Lower lobe of right lung (tissue), 2 donors: ENCODE measurements at regions not wholly inside any gene's neighbourhood (a gene's known extent, or its start where the extent isn't known, plus 50 kb on each side); places are given as distances from the start of the nearest gene placed in this dataset.

Experiments used
- ATAC-seq, 2 donors: fragments of 200-7000 bp; cut with Tn5 transposase; one replicate each; pipeline ENCODE4 v1.9.1; 2020 to 2022; ENCODE audit warnings: mild to moderate bottlenecking in 2 of 2, moderate library complexity in 2 of 2
- DNase-seq: peaks from one replicate; pipeline ENCODE4 v3.0.0-alpha.2; 2020
- H3K27ac ChIP-seq: fragments of 200-600 bp; one replicate; pipeline ENCODE4 v1.8.0; 2022
- H3K27me3 ChIP-seq: fragments of 200-600 bp; one replicate; pipeline ENCODE4 v1.8.0; 2022; ENCODE audit warnings: low read depth
- H3K36me3 ChIP-seq: fragments of 200-600 bp; one replicate; pipeline ENCODE4 v1.8.0; 2022; ENCODE audit warnings: mild to moderate bottlenecking
- H3K4me1 ChIP-seq: fragments of 200-600 bp; one replicate; pipeline ENCODE4 v1.8.0; 2022
- H3K4me3 ChIP-seq: fragments of 200-600 bp; one replicate; pipeline ENCODE4 v1.8.0; 2022; ENCODE audit warnings: mild to moderate bottlenecking
- H3K9me3 ChIP-seq: fragments of 200-600 bp; one replicate; pipeline ENCODE4 v1.8.0; 2022
- intact Hi-C: fragments of 100-400 bp; cut with DNase I; formaldehyde crosslinking; loops from one replicate; pipeline ENCODE4 v1.11.0; 2022
- TF ChIP-seq, protein P1 (sequence below): fragments of 200-600 bp; IDR thresholded peaks from one replicate; pipeline ENCODE4 v1.8.0; 2022; ENCODE audit warnings: antibody characterized with exemption, mild to moderate bottlenecking
- donor health status: DM: no; HTN: yes; CAD: no; lungs with severe emphysema.

DNA sequence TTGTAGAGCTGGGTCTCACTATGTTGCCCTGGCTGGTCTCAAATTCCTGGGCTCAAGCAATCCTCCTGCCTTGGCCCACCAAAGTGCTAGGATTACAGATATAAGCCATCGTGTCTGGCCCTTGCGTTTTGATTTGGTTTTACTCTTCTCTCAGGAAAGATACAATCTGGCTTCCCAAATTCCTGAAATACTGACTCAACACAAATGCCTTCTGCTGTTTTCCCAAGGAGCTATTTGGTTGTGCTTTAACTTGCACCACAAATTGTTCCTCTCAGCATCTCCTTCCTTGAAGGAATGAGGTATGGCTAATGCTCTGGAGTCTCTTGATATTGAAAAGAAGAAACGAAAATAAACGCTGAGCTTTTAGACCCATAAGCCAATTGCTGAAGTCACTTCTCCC, 110.0 kb upstream of the PAX6 start:
- no peak for ATAC-seq
- intact Hi-C loops: no loop called here
- Histone ChIP-seq H3K27me3 (peaks cover 5% of the 10 kb centered on the region), H3K4me3 (no peak overlapping the region), H3K9me3 (no peaks in the 10 kb centered on the region), H3K4me1 (no peaks in the 10 kb centered on the region), H3K27ac (no peak overlapping the region), H3K36me3 (no peaks in the 10 kb centered on the region)
- TF ChIP-seq, protein P1, sequence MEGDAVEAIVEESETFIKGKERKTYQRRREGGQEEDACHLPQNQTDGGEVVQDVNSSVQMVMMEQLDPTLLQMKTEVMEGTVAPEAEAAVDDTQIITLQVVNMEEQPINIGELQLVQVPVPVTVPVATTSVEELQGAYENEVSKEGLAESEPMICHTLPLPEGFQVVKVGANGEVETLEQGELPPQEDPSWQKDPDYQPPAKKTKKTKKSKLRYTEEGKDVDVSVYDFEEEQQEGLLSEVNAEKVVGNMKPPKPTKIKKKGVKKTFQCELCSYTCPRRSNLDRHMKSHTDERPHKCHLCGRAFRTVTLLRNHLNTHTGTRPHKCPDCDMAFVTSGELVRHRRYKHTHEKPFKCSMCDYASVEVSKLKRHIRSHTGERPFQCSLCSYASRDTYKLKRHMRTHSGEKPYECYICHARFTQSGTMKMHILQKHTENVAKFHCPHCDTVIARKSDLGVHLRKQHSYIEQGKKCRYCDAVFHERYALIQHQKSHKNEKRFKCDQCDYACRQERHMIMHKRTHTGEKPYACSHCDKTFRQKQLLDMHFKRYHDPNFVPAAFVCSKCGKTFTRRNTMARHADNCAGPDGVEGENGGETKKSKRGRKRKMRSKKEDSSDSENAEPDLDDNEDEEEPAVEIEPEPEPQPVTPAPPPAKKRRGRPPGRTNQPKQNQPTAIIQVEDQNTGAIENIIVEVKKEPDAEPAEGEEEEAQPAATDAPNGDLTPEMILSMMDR: no peak
- no peak for DNase-seq

DNA sequence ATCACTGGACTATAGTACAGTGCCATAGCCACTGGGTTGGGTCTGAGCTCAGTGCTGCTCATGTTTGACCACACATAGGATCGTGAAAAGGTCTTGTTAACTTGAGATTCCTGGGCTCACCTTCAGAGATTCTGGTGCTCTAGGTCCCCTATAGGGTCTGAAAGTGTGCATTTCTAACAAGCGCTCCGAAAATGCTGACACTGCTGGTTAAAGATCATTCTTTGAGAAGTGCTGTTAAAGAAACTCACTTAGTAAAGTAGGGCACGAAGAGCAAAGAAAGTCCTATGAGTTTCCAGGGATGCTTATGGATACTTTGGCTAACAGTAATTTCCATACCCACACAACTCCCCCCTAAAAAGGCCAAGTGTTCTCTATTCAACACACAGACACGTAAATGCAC, 108.1 kb upstream of the PAX6 start:
- Histone ChIP-seq H3K36me3 (no peaks in the 10 kb centered on the region), H3K4me1 (no peaks in the 10 kb centered on the region), H3K4me3 (no peak overlapping the region), H3K27me3 (peaks cover 5% of the 10 kb centered on the region), H3K27ac (no peak overlapping the region), H3K9me3 (no peaks in the 10 kb centered on the region)
- ATAC-seq (no peak), DNase-seq (no peak)
- TF ChIP-seq, protein P1: no peak
- intact Hi-C loops: no loop called here

DNA sequence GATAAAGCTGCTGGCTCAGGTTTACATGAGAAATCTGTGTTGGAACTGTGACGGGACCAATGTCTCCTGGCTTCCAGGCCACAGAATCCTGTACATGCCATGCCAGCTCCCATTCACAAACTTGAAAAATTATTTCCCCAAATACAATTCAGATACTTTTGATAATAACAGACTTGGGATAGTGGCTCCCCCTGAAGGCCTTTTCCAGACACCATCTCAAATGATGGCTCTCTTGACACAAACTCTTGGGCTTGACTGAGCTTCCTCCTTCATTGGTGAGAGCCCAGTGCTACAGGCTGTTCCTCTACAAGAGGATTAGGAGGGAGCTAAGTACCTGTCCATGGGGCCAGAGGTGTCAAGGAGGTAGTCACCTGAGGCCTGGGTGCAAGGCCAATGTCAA, 104.7 kb upstream of the PAX6 start:
- intact Hi-C loops: no loop called here

DNA sequence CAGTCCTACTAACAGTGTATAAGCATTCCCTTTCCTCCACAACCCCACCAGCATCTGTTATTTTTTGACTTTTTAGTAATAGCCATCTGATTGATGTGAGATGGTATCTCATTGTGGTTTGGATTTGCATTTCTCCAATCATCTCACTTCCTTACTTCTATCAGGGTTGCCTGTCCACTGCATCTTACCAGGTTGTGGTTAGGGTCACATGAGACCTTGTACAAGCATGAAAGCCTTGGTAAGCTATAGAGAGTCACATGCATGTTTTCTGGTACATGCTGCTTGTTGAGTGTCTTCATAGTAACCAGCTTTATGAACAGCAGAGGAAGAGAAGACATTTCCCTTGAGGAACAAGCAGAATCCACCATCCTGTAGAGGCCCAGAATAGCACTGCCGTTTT, 102.9 kb upstream of the PAX6 start:
- no peak overlapping the region for H3K4me3 ChIP-seq
- ATAC-seq: no peak
- H3K4me1 ChIP-seq: no peaks in the 10 kb centered on the region
- DNase-seq: no peak
- H3K27ac ChIP-seq: no peak overlapping the region
- TF ChIP-seq, protein P1: no peak
- no peaks in the 10 kb centered on the region for H3K9me3 ChIP-seq
- peaks cover 3% of the 10 kb centered on the region for H3K27me3 ChIP-seq
- no peaks in the 10 kb centered on the region for H3K36me3 ChIP-seq
- intact Hi-C loops: no loop called here

More for the DNA sequence above, 104.7 kb upstream of the PAX6 start:
- no peaks in the 10 kb centered on the region for H3K9me3 ChIP-seq
- no peak for DNase-seq
- H3K27ac ChIP-seq: no peak overlapping the region
- ATAC-seq: no peak
- no peaks in the 10 kb centered on the region for H3K4me1 ChIP-seq
- TF ChIP-seq, protein P1: no peak
- H3K36me3 ChIP-seq: no peaks in the 10 kb centered on the region
- H3K27me3 ChIP-seq: peaks cover 5% of the 10 kb centered on the region
- H3K4me3 ChIP-seq: no peak overlapping the region

DNA sequence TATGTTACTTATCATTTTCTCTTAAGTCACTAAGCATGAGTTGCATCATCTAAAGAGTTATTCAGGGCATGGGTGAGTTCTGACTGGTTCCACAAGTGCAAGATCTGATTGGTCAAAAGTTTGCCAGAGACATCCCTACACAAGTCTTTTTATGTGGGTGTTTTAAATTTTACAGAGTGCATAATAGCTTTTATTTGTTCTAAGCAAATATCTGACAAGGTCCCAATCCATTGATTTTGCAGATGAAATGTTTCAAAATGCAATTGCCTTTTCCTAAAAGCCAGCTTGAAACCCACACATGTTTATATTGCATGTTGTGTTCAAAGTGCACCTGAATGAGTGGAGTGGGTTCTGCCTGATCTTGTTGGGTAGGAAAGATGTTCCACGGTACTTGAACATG, 101.7 kb upstream of the PAX6 start:
- Histone ChIP-seq H3K4me1 (no peaks in the 10 kb centered on the region), H3K27ac (no peak overlapping the region), H3K9me3 (no peaks in the 10 kb centered on the region), H3K27me3 (no peaks in the 10 kb centered on the region), H3K4me3 (no peak overlapping the region), H3K36me3 (no peaks in the 10 kb centered on the region)
- DNase-seq: no peak
- intact Hi-C loops: no loop called here
- no peak for ATAC-seq
- TF ChIP-seq, protein P1: no peak
